Mesothelial cell of epicardium (in vitro differentiated cells): ENCODE measurements at regions not wholly inside any gene's neighbourhood (a gene's known extent, or its start where the extent isn't known, plus 50 kb on each side); places are given as distances from the start of the nearest gene placed in this dataset.

Source experiments
- DNase-seq, 2 experiments: peaks; one replicate each; pipeline ENCODE4 v3.0.0; 2021; ENCODE audit warnings: low spot score in 2 of 2; ENCODE audit not compliant: unreplicated experiment in 2 of 2
- H3K27ac Mint-ChIP-seq: 2 replicates; pipeline ENCODE4 v1.8.0; 2021; ENCODE audit warnings: mixed read lengths
- H3K27me3 Mint-ChIP-seq: 2 replicates; pipeline ENCODE4 v1.8.0; 2021; ENCODE audit warnings: low read depth, mixed read lengths
- H3K36me3 Mint-ChIP-seq: 2 replicates; pipeline ENCODE4 v1.8.0; 2021; ENCODE audit warnings: mixed read lengths
- H3K4me1 Mint-ChIP-seq: 2 replicates; pipeline ENCODE4 v1.8.0; 2021; ENCODE audit warnings: mixed read lengths
- H3K4me3 Mint-ChIP-seq: 2 replicates; pipeline ENCODE4 v1.8.0; 2021; ENCODE audit warnings: mild to moderate bottlenecking, moderate library complexity, mixed read lengths
- H3K9me3 Mint-ChIP-seq: 2 replicates; pipeline ENCODE4 v1.8.0; 2021; ENCODE audit warnings: mixed read lengths
- TF ChIP-seq, protein P1 (sequence below): fragments of 200-600 bp; sonication (generic); IDR thresholded peaks from one replicate; pipeline ENCODE4 v1.5.0; 2021; ENCODE audit warnings: antibody characterized with exemption; ENCODE audit not compliant: unreplicated experiment

GRCh38 chr13:44693156-44693764 lies 117.1 kb upstream of the TSC22D1 start:
- no peak for DNase-seq
- Mint-ChIP-seq H3K4me1 (no peaks in the 10 kb centered on the region), H3K36me3 (no peaks in the 10 kb centered on the region), H3K9me3 (no peaks in the 10 kb centered on the region), H3K27ac (no peak overlapping the region), H3K27me3 (no peaks in the 10 kb centered on the region), H3K4me3 (no peak overlapping the region)
- TF ChIP-seq, protein P1, sequence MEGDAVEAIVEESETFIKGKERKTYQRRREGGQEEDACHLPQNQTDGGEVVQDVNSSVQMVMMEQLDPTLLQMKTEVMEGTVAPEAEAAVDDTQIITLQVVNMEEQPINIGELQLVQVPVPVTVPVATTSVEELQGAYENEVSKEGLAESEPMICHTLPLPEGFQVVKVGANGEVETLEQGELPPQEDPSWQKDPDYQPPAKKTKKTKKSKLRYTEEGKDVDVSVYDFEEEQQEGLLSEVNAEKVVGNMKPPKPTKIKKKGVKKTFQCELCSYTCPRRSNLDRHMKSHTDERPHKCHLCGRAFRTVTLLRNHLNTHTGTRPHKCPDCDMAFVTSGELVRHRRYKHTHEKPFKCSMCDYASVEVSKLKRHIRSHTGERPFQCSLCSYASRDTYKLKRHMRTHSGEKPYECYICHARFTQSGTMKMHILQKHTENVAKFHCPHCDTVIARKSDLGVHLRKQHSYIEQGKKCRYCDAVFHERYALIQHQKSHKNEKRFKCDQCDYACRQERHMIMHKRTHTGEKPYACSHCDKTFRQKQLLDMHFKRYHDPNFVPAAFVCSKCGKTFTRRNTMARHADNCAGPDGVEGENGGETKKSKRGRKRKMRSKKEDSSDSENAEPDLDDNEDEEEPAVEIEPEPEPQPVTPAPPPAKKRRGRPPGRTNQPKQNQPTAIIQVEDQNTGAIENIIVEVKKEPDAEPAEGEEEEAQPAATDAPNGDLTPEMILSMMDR: no peak

- no peaks in the 10 kb centered on the region for H3K27me3 Mint-ChIP-seq
- H3K36me3 Mint-ChIP-seq: no peaks in the 10 kb centered on the region
- DNase-seq: no peak
- TF ChIP-seq, protein P1: no peak
- no peak overlapping the region for H3K4me3 Mint-ChIP-seq
- no peaks in the 10 kb centered on the region for H3K9me3 Mint-ChIP-seq
- H3K4me1 Mint-ChIP-seq: no peaks in the 10 kb centered on the region
- no peak overlapping the region for H3K27ac Mint-ChIP-seq
Observed at GRCh38 chr13:44692173-44692713, 116.1 kb upstream of the TSC22D1 start.

DNA sequence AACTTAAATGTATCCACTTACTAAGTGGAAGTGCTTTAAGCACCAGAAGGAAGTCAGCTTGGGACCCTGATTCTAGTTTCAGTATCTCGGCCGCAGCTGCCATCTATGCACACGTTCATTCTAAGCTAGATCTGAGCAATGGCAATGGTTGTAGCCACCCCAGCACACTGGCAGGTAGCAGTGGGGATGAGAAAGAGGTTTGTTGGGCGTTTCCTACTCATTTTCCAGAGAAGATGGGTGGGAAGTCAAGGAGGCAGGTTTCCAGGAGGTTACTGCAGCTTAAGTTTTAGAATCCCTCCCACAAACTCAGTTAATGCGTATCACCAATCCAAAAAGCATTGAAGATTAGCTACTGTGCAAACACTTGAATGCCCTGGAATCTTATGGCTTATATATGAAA lies 114.2 kb upstream of the TSC22D1 start:
- no peaks in the 10 kb centered on the region for H3K27me3 Mint-ChIP-seq
- H3K4me3 Mint-ChIP-seq: no peak overlapping the region
- no peak for DNase-seq
- TF ChIP-seq, protein P1: no peak
- no peaks in the 10 kb centered on the region for H3K4me1 Mint-ChIP-seq
- no peaks in the 10 kb centered on the region for H3K36me3 Mint-ChIP-seq
- H3K27ac Mint-ChIP-seq: no peak overlapping the region
- H3K9me3 Mint-ChIP-seq: peaks cover 5% of the 10 kb centered on the region

DNA sequence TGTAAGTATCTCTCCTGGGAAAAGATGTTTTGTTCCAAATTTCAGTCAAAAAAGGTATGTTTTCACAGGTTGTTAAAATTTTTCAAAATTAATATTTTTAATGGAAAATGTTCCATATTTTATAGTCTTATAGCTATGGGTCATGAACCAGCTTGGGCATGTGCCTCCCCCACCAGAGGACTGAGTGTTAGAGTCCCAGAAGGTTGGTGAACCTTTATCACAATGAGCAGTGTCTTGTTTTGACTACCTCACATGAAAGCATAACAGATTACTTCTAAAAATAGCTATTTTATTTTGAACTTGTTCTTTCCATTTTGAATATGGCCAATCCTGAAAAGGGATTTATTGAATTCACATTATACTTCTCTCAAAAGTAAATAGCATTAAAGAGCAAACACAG lies 112.5 kb upstream of the TSC22D1 start:
- no peaks in the 10 kb centered on the region for H3K36me3 Mint-ChIP-seq
- no peaks in the 10 kb centered on the region for H3K4me1 Mint-ChIP-seq
- H3K4me3 Mint-ChIP-seq: no peak overlapping the region
- H3K27ac Mint-ChIP-seq: no peak overlapping the region
- TF ChIP-seq, protein P1: no peak
- H3K9me3 Mint-ChIP-seq: peaks cover 10% of the 10 kb centered on the region
- no peak for DNase-seq
- H3K27me3 Mint-ChIP-seq: no peaks in the 10 kb centered on the region

GRCh38 chr13:44686531-44686934 lies 110.4 kb upstream of the TSC22D1 start:
- Mint-ChIP-seq H3K27ac (no peak overlapping the region), H3K4me3 (no peak overlapping the region)

More at GRCh38 chr13:44686531-44686934, 110.4 kb upstream of the TSC22D1 start:
- H3K27me3 Mint-ChIP-seq: no peaks in the 10 kb centered on the region
- DNase-seq: no peak
- H3K36me3 Mint-ChIP-seq: peaks cover 2% of the 10 kb centered on the region
- TF ChIP-seq, protein P1: no peak
- H3K9me3 Mint-ChIP-seq: peaks cover 11% of the 10 kb centered on the region
- H3K4me1 Mint-ChIP-seq: no peaks in the 10 kb centered on the region
